Retinal pigment epithelial cell (primary cell): ENCODE measurements at regions not wholly inside any gene's neighbourhood (a gene's known extent, or its start where the extent isn't known, plus 50 kb on each side); places are given as distances from the start of the nearest gene placed in this dataset.

Experiments
- DNase-seq: peaks from one replicate; pipeline ENCODE4 v3.0.0-alpha.2; 2010; ENCODE audit warnings: low read depth
- H3K4me3 ChIP-seq: 2 replicates; pipeline ENCODE4 v1.5.1; 2011; ENCODE audit warnings: mild to moderate bottlenecking, low read length, control low read depth, moderate library complexity
- TF ChIP-seq, protein P1 (sequence below): conservative IDR thresholded peaks from 2 replicates; pipeline ENCODE4 v1.5.1; 2011; ENCODE audit warnings: low read depth, low read length, control low read depth, inconsistent platforms

DNA sequence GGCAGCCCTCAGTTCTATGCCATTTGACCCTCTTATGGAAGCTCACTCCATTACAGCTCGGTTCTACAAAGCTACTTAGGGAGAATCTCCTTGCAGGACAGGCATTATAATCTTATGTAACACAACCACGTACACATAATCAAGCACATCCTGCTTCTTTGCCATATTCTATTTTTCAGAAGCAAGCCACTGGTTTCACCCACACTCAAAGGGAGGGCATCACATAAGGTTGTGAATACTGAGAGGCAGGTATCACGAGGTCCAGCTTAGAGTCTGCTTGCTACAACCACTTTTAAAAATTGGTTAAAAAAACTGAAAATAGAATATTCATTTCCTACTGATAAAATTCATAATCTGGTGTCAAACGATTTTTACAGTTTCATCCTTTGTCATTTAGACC is 589.2 kb downstream of the SLC16A7 start:
- TF ChIP-seq, protein P1, sequence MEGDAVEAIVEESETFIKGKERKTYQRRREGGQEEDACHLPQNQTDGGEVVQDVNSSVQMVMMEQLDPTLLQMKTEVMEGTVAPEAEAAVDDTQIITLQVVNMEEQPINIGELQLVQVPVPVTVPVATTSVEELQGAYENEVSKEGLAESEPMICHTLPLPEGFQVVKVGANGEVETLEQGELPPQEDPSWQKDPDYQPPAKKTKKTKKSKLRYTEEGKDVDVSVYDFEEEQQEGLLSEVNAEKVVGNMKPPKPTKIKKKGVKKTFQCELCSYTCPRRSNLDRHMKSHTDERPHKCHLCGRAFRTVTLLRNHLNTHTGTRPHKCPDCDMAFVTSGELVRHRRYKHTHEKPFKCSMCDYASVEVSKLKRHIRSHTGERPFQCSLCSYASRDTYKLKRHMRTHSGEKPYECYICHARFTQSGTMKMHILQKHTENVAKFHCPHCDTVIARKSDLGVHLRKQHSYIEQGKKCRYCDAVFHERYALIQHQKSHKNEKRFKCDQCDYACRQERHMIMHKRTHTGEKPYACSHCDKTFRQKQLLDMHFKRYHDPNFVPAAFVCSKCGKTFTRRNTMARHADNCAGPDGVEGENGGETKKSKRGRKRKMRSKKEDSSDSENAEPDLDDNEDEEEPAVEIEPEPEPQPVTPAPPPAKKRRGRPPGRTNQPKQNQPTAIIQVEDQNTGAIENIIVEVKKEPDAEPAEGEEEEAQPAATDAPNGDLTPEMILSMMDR: no peak
- no peak for DNase-seq
- H3K4me3 ChIP-seq: no peak overlapping the region

DNA sequence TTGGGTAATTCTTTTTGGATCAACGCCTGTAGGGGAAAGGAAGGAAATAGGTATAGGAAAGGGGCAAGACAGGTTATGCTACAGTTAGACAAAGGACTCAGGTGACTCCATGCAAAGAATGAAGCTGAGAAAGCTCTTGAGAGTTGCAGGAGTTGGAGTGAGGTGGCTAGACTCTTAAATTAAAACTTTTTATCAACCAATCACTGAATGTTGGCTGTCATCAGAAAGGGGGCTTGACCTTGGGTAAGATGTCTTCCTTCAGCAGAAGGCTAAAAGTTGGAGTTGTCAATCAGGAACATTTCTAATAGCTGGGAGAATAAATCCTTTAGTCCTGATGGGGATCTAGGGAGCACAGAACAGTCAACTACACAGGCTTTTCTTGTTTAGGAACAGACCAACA is 595.4 kb downstream of the SLC16A7 start:
- H3K4me3 ChIP-seq: no peak overlapping the region
- DNase-seq: no peak
- TF ChIP-seq, protein P1: no peak

DNA sequence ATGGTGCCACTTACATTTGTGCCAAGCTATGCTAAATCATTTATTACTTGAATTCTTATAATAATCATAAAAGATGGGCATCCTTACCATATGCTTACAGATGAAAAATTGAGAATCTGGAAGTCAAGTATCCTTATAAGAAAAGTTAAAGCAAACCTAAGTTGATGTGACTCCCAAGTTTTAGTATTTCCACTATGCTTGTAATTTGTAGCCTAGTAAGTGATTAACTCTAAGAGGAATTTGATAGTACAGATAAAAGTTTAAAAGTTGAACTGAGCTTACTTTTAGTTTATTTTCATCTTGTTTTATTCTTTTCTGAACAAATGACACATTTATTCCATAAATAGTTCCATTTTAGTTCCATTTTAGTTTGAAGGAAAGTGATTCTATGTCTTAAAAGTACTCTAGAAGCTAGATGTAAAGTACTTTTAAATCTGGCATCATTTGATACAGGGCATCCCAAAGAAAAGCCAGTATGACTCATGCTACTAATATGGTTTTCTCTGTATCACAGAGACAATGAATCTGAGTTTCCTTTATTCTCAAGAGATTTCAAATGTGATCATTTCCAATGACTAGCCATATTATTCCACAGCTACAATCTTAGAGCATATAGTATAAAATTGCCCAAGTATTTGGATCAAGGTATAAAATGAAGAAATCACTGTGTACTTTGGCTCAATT is 596.0 kb downstream of the SLC16A7 start:
- TF ChIP-seq, protein P1: no peak
- no peak for DNase-seq
- H3K4me3 ChIP-seq: no peak overlapping the region

DNA sequence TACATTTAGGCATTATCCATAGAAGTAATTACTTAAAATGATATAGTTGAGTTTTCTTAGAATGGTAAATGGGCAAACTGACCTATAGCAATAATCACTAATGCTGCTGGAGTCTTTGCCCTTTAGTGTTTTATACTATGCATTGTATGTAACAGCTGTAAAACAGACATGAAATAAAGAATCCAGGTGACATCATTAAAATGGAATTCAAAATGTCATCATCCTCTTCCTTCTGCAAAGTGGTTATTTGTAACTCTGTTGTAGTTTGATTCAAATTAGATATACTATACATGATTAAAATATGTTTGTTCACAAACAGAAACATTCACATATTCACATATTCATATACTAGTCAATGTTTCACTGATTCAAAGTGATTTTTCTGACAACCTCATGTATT is 598.8 kb downstream of the SLC16A7 start:
- DNase-seq: no peak
- TF ChIP-seq, protein P1: no peak
- H3K4me3 ChIP-seq: no peak overlapping the region

DNA sequence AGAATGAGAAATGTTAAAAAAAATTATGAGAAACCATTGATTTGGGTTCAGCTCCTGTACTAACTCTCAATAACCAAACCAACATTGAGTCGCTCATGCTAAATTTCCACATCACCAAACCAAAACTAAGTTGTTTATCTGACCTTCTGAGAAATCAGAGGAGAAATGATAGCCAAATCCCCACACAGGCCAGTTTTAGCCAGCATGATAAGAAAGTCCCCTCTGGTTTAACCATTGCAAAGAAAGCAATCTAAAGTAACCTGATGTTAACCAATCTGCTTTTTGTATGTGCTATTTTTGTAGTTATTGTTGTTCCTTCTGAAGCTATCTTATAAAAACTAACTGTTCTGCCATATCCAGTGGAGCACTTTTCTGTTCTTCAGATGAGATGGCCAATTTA is 599.7 kb downstream of the SLC16A7 start:
- no peak for DNase-seq
- TF ChIP-seq, protein P1: no peak
- H3K4me3 ChIP-seq: no peak overlapping the region

DNA sequence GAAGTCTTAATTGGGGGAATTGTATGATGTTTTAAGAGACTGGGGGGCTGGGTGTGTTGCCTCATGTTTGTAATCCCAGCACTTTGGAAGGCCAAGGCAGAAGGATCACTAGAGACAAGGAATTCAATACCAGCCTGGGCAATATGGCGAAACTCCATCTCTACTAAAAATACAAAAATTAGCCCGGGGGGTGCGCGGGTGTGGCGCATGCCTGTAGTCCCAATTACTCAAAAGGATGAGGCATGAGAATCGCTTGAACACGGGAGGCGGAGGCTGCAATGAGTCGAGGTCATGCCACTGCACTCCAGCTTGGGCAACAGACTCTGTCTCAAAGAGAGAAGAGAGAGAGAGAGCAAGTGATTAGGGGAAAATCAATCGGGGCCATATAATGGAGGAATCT is 600.5 kb downstream of the SLC16A7 start:
- TF ChIP-seq, protein P1: no peak
- H3K4me3 ChIP-seq: no peak overlapping the region
- DNase-seq: no peak

DNA sequence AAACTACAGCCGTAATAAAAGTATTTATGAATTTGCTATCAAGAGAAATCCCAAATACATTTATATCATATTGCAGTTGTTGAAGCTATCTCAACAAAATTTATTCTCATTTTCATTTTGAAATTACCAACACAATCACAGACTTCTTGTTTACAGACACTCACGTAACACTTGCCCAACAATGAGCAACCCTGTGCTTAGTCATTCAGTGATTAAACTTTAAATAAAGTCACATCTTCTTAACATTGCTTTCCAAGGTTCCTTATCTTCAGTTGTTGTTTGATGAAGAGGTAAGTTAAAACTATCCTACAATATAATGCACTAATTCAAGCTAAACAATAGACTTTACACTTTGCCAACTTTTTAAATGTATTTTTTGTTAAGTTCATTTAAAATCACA is 601.8 kb downstream of the SLC16A7 start:
- DNase-seq: no peak
- TF ChIP-seq, protein P1: no peak
- H3K4me3 ChIP-seq: no peak overlapping the region
